ENCODE measurements at regions not wholly inside any gene's neighbourhood (a gene's known extent, or its start where the extent isn't known, plus 50 kb on each side); places are given as distances from the start of the nearest gene placed in this dataset.

- H3K4me1 ChIP-seq: peaks cover 0 to 10% (median 7%) of the 10 kb centered on the region in 3 donors
- no peaks in the 10 kb centered on the region for H3K9me3 ChIP-seq
- ATAC-seq (no peak), DNase-seq (no peak), FAIRE-seq (no peak)
- no peaks in the 10 kb centered on the region for H3K27me3 ChIP-seq
- 64 to 70% methylated on average over 3 of the region's 3 CpGs for WGBS, 2 donors
- H3K27ac ChIP-seq: no peak overlapping the region
- intact Hi-C loops (cut with DNase I): no loop called here
- no peaks in the 10 kb centered on the region for H3K36me3 ChIP-seq
- H3K4me3 ChIP-seq: no peak overlapping the region
- TF ChIP-seq, protein P1, sequence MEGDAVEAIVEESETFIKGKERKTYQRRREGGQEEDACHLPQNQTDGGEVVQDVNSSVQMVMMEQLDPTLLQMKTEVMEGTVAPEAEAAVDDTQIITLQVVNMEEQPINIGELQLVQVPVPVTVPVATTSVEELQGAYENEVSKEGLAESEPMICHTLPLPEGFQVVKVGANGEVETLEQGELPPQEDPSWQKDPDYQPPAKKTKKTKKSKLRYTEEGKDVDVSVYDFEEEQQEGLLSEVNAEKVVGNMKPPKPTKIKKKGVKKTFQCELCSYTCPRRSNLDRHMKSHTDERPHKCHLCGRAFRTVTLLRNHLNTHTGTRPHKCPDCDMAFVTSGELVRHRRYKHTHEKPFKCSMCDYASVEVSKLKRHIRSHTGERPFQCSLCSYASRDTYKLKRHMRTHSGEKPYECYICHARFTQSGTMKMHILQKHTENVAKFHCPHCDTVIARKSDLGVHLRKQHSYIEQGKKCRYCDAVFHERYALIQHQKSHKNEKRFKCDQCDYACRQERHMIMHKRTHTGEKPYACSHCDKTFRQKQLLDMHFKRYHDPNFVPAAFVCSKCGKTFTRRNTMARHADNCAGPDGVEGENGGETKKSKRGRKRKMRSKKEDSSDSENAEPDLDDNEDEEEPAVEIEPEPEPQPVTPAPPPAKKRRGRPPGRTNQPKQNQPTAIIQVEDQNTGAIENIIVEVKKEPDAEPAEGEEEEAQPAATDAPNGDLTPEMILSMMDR (IDR thresholded peaks at IDR 0.05): no peak
Measured at GRCh38 chr2:220282236-220282635, 654.8 kb downstream of the SLC4A3 start.

DNA sequence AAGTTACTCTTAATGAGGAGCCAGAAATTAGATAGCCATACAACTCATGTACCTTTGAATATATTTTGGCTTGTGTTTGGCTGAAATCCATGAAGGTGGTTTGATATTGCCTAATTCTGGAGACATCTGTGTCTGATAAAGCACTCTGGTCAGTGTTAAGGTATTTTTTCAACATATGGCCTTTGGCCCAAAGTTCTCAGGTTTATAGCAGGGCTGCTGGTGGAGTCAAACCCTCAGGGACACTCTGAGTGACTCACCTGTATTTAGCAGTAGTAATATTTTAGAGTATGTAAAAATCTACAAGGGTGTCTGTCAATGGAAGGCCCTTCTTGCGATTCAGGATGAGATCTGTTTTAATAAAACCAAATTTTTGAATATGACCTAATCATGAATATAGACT, 666.5 kb downstream of the SLC4A3 start:
- Histone ChIP-seq H3K27ac (no peak overlapping the region), H3K36me3 (no peaks in the 10 kb centered on the region), H3K4me3 (no peak overlapping the region), H3K9me3 (no peaks in the 10 kb centered on the region), H3K4me1 (no peaks in the 10 kb centered on the region), H3K27me3 (no peaks in the 10 kb centered on the region)
- intact Hi-C loops (cut with DNase I): no loop called here
- FAIRE-seq (no peak), ATAC-seq (no peak), DNase-seq (no peak)
- TF ChIP-seq, protein P1 (IDR thresholded peaks at IDR 0.05): no peak
- WGBS, 2 donors: 91 to 92% methylated on average over 1 of the region's 1 CpG

DNA sequence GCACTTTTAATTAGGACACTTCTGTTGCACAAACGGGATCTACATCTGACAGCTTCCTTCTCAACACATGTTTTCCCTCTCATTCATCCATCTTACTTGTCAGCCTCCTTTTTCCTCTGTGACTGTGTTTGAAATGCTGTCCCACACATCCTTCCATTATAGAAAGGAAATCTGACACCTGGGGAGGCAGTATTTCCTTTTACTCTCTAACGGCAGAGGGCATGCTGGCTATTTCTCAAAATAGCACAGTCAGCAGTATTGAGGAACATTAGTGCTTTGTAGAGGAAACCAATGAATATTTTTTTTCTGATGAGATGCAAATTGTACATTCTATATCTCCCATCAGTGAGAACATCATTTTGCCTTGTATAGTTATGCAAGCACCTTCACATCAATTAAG, 668.7 kb downstream of the SLC4A3 start:
- H3K27ac ChIP-seq: no peak overlapping the region
- TF ChIP-seq, protein P1 (IDR thresholded peaks at IDR 0.05): no peak
- DNase-seq (no peak), FAIRE-seq (no peak), ATAC-seq (no peak)
- H3K36me3 ChIP-seq: no peaks in the 10 kb centered on the region
- intact Hi-C loops (cut with DNase I): no loop called here
- 25 to 32% methylated on average over 2 of the region's 2 CpGs for WGBS, 2 donors
- H3K4me3 ChIP-seq: no peak overlapping the region
- H3K4me1 ChIP-seq: no peaks in the 10 kb centered on the region
- no peaks in the 10 kb centered on the region for H3K9me3 ChIP-seq
- H3K27me3 ChIP-seq: no peaks in the 10 kb centered on the region

GRCh38 chr2:220297093-220297492, 669.7 kb downstream of the SLC4A3 start:
- WGBS, 2 donors: 89 to 93% methylated on average over 2 of the region's 2 CpGs
- Histone ChIP-seq H3K4me3 (no peak overlapping the region), H3K36me3 (no peaks in the 10 kb centered on the region), H3K4me1 (no peaks in the 10 kb centered on the region), H3K27ac (no peak overlapping the region), H3K9me3 (no peaks in the 10 kb centered on the region), H3K27me3 (no peaks in the 10 kb centered on the region)
- ATAC-seq: no peak
- FAIRE-seq: no peak
- no peak for DNase-seq
- intact Hi-C loops (cut with DNase I): no loop called here
- TF ChIP-seq, protein P1 (IDR thresholded peaks at IDR 0.05): no peak

- Histone ChIP-seq H3K27me3 (no peaks in the 10 kb centered on the region), H3K4me1 (no peaks in the 10 kb centered on the region), H3K4me3 (no peak overlapping the region), H3K27ac (no peak overlapping the region), H3K9me3 (no peaks in the 10 kb centered on the region), H3K36me3 (no peaks in the 10 kb centered on the region)
- no peak for DNase-seq
- ATAC-seq: no peak
- WGBS, 2 donors: 86 to 90% methylated on average over 3 of the region's 3 CpGs
- no peak for FAIRE-seq
- intact Hi-C loops (cut with DNase I): no loop called here
- TF ChIP-seq, protein P1 (IDR thresholded peaks at IDR 0.05): no peak
Measured at GRCh38 chr2:220300806-220301205, 673.4 kb downstream of the SLC4A3 start.

All from pancreas (tissue), 10 donors.